OCI-M1 (cell line): ENCODE measurements at regions not wholly inside any gene's neighbourhood (a gene's known extent, or its start where the extent isn't known, plus 50 kb on each side); places are given as distances from the start of the nearest gene placed in this dataset.
"Not testable (repeated sequence)": the region's sequence is repeated elsewhere in the genome, so short reads cannot be mapped to it uniquely, and the experiment has no call there.

Experiments used
- DNase-seq: peaks from one replicate; lab custom pipeline; 2025; lab: John Stamatoyannopoulos, UW

- DNase-seq: peak; percentile 32
These were observed 276.9 kb upstream of the TACR3 start for GRCh38 chr4:103996637-103997036.

GRCh38 chr4:103996064-103996463 lies 276.3 kb upstream of the TACR3 start:
- DNase-seq: peak; percentile 53

DNA sequence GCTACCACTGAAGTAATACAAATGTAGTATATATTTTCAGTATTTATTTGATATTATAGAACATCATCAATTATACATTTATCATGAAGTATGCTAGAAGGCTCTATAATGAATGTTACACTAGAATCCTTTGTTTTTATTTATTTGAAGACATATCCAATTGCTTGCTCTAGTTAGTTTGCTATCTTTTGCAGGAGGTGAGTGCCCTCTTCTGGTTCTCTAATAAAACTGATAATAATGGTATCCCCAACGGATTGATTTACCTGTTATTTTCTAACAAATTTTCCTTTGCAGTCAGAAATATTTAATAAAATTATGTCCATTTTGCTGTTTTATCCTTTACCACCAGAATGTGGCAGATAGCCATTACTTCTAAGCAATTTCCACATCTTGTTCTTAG lies 274.3 kb upstream of the TACR3 start:
- DNase-seq: peak; percentile 38

GRCh38 chr4:103982454-103982853 lies 262.7 kb upstream of the TACR3 start:
- no peak for DNase-seq

GRCh38 chr4:103948244-103949018 lies 228.6 kb upstream of the TACR3 start:
- DNase-seq: no peak

DNA sequence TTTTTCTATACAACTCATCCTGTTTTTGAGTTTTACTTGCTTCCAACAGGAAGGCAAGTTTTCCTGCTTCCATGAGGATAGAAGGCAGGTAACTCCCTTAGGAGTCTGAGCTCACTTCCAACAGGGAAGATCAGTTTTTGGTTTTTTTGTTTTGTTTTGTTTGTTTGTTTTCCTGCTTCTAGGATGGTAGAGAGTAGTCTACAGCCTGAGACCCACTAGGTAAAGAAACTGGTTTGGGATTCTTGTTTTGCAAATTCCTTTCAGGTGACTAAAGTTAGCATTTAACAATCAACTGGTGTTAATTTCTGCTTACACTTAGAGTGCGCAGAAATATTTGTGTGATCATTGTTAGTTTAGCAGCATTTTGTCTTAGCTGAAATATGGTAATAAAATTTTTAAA lies 227.8 kb upstream of the TACR3 start:
- DNase-seq: no peak

DNA sequence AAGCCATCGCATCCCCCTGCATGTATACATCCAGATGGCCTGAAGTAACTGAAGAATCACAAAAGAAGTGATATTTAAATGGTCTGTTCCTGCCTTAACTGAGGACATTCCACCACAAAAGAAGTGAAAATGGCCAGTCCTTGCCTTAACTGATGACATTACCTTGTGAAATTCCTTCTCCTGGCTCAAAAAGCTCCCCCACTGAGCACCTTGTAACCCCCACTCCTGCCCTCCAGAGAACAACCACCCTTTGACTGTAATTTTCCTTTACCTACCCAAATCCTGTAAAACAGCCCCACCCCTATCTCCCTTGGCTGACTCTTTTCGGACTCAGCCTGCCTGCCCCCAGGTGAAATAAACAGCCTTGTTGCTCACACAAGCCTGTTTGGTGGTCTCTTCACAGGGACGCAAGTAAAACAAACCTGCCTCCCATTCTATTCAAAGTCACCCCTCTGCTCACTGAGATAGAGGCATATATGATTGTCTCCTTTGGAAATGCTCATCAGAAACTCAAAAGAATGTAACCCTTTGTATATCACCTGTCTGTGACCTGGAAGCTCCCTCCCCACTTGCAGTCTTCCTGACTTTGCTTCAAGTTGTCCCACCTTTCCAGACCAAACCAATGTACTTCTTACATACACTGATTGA lies 227.0 kb upstream of the TACR3 start:
- DNase-seq: not testable (repeated sequence)

GRCh38 chr4:103938488-103938887 lies 218.7 kb upstream of the TACR3 start:
- no peak for DNase-seq

DNA sequence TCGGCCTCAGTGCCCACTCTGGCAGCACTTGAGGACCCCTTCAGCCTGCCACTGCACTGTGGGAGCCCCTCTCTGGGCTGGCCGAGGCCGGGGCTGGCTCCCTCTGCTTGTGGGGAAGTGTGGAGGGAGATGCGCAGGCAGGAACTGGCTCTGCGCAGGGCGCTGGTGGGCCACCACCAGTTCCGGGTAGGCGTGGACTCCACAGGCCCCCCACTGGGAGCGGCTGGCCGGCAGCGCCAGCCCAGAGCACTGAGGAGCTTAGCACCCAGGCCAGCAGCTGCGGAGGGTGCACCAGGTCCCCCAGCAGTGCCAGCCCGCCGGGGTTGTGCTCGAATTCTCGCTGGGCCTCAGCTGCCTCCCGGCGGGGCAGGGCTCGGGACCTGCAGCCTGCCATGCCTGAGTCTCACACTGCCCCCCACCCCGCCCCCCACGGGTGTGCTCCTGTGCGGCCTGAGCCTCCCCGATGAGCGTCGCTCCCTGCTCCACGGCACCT lies 216.9 kb upstream of the TACR3 start:
- no peak for DNase-seq

GRCh38 chr4:103934178-103934789 lies 214.5 kb upstream of the TACR3 start:
- peak; percentile 78 for DNase-seq

DNA sequence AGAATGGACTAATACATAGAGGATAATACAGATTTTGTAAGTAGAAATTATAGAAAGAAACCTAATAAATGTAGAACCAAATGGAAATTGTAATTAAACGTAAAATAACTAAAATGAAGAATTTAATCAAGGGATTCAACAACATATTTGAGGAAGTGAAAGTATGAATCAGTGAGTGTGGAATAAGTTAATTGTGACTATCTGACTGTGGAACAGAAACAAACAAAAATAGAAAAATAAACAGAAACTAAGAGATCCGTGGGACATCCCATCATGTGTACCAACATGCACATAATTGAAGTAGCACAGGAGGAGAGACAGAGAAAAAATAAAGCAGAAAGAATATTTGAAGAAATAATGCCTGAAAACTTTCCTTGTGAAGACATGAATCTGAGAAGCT lies 208.6 kb upstream of the TACR3 start:
- no peak for DNase-seq

DNA sequence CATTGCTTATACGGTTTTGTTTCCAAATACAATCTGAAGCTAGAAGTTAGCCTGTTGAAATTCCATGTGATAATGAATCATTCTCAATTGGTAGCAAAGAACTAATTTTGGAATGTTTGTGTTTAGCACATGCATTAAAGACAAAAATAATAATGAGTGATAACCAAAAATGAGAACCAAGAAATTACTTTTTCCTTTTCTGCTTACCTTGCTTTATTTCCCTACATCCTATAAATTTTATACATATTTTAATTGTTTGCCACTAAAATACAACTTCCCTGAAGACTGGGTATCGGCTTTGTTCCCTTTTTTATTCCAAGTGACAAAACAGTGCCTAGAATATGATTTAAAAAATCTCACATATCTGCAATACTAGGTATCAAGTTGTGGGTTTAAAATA lies 203.8 kb upstream of the TACR3 start:
- DNase-seq: no peak

DNA sequence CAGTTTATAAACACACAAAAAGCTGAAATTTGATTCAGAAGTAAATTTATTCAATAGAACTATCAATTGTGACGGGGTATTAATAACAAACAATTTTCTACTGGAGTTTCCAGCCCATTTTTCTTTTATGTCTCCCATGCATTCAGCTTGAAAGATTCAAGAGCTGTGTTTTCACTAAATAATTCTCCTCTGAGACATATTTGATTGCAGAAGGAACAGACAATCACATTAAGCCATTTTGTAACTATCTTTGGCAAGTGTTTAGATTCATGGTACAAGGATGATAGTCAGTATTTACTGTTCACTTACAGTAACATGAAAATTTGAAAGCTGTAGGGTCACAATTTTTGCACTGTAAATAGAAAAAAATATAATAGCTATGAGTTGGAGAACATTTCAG lies 198.4 kb upstream of the TACR3 start:
- DNase-seq: no peak

DNA sequence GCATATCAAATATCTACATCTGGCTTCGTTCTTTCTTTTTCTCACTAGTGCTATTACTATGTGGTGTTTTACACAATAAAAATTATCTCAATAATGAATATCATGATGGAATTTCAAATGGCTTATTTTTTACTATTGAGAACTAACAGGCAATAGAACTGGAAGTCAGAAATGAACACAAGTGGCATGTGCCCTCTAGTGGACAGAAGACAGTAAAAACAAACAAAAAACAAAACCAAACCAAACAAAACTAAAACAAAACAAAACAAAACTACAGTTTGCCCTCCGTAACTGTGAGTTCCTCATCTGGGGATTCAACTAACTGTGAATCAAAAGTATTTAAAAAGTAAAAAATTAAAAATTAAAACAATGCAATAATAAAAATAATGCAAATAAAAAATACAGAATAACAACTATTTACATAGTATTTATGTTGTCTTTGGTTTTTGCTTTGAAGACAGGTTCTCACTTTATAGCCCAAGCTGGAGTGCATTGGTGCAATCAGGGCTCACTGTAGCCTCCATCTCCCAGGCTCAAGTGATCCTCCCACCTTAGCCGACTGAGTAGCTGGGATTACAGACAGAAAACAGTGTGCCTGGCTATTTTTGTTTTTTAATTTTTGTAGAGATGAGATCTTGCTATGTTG lies 195.6 kb upstream of the TACR3 start:
- peak; percentile 67 for DNase-seq

- no peak for DNase-seq
These were observed 187.6 kb upstream of the TACR3 start for GRCh38 chr4:103907414-103907813.

GRCh38 chr4:103904123-103904522 lies 184.3 kb upstream of the TACR3 start:
- no peak for DNase-seq

DNA sequence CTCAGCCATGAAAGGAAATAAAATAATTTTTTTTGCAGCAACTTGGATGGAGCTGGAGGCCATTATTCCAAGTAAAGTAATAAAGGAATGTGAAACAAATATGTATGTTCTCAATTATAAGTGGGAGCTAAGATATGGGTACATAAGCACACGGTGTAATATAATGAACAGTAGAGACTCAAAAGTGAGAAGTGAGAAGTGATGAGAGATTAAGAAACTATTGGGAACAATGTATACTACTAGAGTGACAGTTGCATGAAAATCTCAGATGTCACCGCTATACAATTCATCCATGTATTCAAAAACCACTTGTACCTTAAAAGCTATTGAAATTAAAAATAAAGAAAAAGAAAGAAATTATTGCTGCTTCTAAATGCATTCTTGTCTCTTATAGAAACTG lies 182.9 kb upstream of the TACR3 start:
- DNase-seq: no peak

GRCh38 chr4:103895876-103896465 lies 176.2 kb upstream of the TACR3 start:
- DNase-seq: no peak

DNA sequence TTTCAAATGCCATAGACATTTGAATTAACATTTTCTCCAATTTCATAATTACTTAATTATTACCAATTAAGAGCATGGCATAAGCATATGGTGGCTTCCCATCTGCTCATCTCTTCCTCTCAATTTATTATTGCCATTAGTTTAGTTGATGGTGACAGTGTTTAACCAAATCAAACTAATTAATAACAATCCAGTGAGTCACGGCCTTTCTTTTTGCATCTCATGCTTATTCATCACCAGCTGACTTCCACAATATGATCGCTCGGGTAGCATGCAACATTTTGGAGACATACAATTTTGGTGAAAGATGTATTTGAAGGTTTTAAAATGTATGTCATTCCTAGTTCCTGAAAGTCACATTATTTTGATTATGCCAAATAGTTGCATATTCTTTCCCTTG lies 172.8 kb upstream of the TACR3 start:
- no peak for DNase-seq

- DNase-seq: no peak
These were observed 167.4 kb upstream of the TACR3 start for GRCh38 chr4:103887191-103887590.

DNA sequence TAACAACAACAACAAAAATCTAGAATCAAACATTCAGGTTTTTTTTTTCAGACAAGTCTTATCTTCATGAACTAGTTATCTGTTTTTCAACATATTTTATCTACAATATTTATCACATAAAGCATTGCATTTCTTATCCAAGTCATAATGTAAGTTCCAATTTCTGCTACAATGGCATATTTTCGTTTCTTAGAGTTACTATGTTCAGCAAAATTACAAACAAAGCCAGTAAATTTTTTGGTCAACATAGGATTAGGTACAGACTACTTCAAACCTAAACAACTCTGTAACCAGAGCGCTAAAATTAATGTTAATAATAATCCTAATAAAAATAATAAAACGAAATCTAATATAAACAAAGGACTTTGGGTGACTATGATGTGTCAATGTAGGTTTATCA lies 165.4 kb upstream of the TACR3 start:
- DNase-seq: no peak

GRCh38 chr4:103867311-103867710 lies 147.5 kb upstream of the TACR3 start:
- no peak for DNase-seq
